ENCODE measurements at regions not wholly inside any gene's neighbourhood (a gene's known extent, or its start where the extent isn't known, plus 50 kb on each side); places are given as distances from the start of the nearest gene placed in this dataset.
"Not testable (repeated sequence)": the region's sequence is repeated elsewhere in the genome, so short reads cannot be mapped to it uniquely, and the experiment has no call there.

DNA sequence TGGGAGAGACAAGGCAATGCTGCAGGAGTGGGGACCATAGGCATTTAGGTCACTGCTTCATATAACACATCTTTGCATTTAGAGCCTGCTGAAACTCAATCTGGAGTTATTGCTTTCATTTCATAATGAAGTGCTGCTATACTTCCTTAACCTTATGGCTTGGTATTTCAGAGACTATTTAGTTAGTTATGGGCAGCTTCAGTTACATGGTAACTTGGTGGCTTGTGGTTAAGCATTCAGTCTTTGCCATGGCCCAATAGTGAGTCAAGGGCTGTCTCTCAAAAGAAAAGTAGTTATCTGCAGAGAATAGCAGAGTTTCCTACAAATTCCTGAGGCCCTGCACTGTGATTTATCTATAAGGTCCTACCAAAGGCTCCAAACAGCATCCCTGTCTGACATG, 271.6 kb downstream of the ZFY start:
- TF ChIP-seq, protein P1, sequence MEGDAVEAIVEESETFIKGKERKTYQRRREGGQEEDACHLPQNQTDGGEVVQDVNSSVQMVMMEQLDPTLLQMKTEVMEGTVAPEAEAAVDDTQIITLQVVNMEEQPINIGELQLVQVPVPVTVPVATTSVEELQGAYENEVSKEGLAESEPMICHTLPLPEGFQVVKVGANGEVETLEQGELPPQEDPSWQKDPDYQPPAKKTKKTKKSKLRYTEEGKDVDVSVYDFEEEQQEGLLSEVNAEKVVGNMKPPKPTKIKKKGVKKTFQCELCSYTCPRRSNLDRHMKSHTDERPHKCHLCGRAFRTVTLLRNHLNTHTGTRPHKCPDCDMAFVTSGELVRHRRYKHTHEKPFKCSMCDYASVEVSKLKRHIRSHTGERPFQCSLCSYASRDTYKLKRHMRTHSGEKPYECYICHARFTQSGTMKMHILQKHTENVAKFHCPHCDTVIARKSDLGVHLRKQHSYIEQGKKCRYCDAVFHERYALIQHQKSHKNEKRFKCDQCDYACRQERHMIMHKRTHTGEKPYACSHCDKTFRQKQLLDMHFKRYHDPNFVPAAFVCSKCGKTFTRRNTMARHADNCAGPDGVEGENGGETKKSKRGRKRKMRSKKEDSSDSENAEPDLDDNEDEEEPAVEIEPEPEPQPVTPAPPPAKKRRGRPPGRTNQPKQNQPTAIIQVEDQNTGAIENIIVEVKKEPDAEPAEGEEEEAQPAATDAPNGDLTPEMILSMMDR (IDR thresholded peaks at IDR 0.05; ENCODE audit: extremely low read depth in 1 of 2, insufficient read depth in 1 of 2, low read depth in 1 of 2, low read length in 2 of 2) = not testable (repeated sequence)
- not testable (repeated sequence) for TF ChIP-seq POLR2A (IDR thresholded peaks at IDR 0.05; ENCODE audit: low read depth, low read length); MYC (IDR thresholded peaks at IDR 0.05; ENCODE audit: low read depth, low read length); POLR2AphosphoS5 (IDR thresholded peaks at IDR 0.05; ENCODE audit: insufficient read depth, low read depth, low read length)
- TF ChIP-seq, protein P2, sequence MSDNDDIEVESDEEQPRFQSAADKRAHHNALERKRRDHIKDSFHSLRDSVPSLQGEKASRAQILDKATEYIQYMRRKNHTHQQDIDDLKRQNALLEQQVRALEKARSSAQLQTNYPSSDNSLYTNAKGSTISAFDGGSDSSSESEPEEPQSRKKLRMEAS (IDR thresholded peaks at IDR 0.05; ENCODE audit: insufficient read depth, insufficient read length) = not testable (repeated sequence)
